ENCODE measurements at regions not wholly inside any gene's neighbourhood (a gene's known extent, or its start where the extent isn't known, plus 50 kb on each side); places are given as distances from the start of the nearest gene placed in this dataset.

GRCh38 chr2:60079562-60079961 lies 473.9 kb downstream of the BCL11A start (continued):
- TF ChIP-seq EZH2 (IDR thresholded peaks at IDR 0.05; ENCODE audit: low read depth, low read length, severe bottlenecking) (no peak), NANOG (IDR thresholded peaks at IDR 0.05; ENCODE audit: insufficient read depth, low read depth, low read length, poor library complexity, severe bottlenecking) (no peak), POU5F1 (IDR thresholded peaks at IDR 0.05; ENCODE audit: low read depth, low read length) (no peak)
